ENCODE measurements at regions not wholly inside any gene's neighbourhood (a gene's known extent, or its start where the extent isn't known, plus 50 kb on each side); places are given as distances from the start of the nearest gene placed in this dataset.

DNA sequence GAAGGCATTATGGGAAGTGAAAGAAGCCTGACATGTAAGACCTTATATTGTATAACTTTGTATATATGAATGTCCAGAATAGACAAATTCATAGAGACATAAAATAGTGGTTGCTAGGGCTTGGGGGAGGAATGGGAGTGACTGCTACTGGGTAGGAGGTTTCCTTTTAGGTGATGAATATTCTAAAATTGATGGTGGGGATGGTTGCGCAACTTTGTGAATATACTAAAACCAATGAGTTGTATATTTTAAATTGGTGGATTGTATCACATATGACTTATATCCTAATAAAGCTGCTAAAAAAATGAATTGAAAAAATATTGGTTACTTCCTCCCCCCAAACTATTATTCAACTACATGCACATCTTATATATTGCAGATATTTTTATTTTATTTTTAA lies 70.0 kb downstream of the UCHL1 start:
- Histone ChIP-seq H3K4me1 (replicated peaks) (no peaks in the 10 kb centered on the region), H3K9me3 (no peaks in the 10 kb centered on the region), H3K36me3 (no peaks in the 10 kb centered on the region), H3K27ac (no peak overlapping the region), H3K27me3 (replicated peaks; ENCODE audit: insufficient read depth) (no peaks in the 10 kb centered on the region), H3K4me3 (no peak overlapping the region)
- 98% methylated on average over 1 of the region's 1 CpG for WGBS
- no peak for TF ChIP-seq POLR2AphosphoS5 (IDR thresholded peaks at IDR 0.05)
- TF ChIP-seq, protein P1, sequence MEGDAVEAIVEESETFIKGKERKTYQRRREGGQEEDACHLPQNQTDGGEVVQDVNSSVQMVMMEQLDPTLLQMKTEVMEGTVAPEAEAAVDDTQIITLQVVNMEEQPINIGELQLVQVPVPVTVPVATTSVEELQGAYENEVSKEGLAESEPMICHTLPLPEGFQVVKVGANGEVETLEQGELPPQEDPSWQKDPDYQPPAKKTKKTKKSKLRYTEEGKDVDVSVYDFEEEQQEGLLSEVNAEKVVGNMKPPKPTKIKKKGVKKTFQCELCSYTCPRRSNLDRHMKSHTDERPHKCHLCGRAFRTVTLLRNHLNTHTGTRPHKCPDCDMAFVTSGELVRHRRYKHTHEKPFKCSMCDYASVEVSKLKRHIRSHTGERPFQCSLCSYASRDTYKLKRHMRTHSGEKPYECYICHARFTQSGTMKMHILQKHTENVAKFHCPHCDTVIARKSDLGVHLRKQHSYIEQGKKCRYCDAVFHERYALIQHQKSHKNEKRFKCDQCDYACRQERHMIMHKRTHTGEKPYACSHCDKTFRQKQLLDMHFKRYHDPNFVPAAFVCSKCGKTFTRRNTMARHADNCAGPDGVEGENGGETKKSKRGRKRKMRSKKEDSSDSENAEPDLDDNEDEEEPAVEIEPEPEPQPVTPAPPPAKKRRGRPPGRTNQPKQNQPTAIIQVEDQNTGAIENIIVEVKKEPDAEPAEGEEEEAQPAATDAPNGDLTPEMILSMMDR (IDR thresholded peaks at IDR 0.05) = no peak
- TF ChIP-seq POLR2A (IDR thresholded peaks at IDR 0.05) = no peak
- no peak for DNase-seq (ENCODE audit: low spot score)
- intact Hi-C loops (cut with DNase I) = no loop called here

DNA sequence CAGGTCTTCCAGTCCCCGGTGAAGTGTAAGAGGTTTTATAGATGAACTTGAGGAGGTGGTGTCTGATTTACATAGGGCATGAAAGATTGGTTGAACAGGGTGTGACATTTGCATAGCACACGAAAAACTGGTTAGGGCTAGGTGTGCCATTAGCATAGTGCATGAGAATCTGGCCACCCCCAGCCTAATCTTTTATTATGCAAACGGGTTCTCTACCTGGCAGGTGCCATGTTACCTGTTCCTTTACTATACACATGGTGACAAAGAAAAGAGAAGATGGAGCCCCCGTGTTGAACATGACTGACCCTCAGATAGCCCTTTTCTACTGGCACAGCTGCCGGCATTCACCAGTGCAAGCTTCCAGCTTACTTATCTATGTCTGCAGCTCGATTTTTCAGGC lies 71.0 kb downstream of the UCHL1 start:
- H3K36me3 ChIP-seq = no peaks in the 10 kb centered on the region
- no peak overlapping the region for H3K27ac ChIP-seq
- H3K4me1 ChIP-seq (replicated peaks) = no peaks in the 10 kb centered on the region
- 65% methylated on average over 6 of the region's 6 CpGs for WGBS
- no peaks in the 10 kb centered on the region for H3K9me3 ChIP-seq
- TF ChIP-seq POLR2AphosphoS5 (IDR thresholded peaks at IDR 0.05) = no peak
- no peak for TF ChIP-seq POLR2A (IDR thresholded peaks at IDR 0.05)
- H3K27me3 ChIP-seq (replicated peaks; ENCODE audit: insufficient read depth) = no peaks in the 10 kb centered on the region
- DNase-seq (ENCODE audit: low spot score) = no peak
- intact Hi-C loops (cut with DNase I) = no loop called here
- no peak overlapping the region for H3K4me3 ChIP-seq

DNA sequence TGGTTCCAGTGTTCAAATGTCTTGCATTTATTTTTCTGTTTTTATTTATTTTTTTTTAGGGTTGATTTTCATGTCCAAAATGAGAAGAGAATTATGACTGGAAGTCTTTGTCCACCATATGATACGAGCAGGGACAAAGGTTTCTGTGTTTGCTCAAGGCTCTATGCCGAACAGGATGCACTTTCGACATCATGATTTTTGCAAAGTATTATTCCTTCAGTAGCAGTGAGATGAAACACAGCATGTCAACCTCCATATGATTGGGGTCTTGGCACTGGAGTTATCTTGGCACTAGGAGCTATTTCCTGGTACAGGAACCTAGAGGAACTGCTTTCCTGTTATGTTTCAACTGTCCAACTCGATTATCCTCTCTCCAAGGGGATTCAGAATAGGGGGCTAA lies 72.6 kb downstream of the UCHL1 start:
- no peak for DNase-seq (ENCODE audit: low spot score)
- H3K9me3 ChIP-seq = no peaks in the 10 kb centered on the region
- no peaks in the 10 kb centered on the region for H3K36me3 ChIP-seq
- TF ChIP-seq POLR2AphosphoS5 (IDR thresholded peaks at IDR 0.05) (no peak), POLR2A (IDR thresholded peaks at IDR 0.05) (no peak)
- TF ChIP-seq, protein P1 (IDR thresholded peaks at IDR 0.05) = no peak
- peaks cover 4% of the 10 kb centered on the region for H3K4me1 ChIP-seq (replicated peaks)
- intact Hi-C loops (cut with DNase I) = no loop called here
- H3K27me3 ChIP-seq (replicated peaks; ENCODE audit: insufficient read depth) = no peaks in the 10 kb centered on the region
- WGBS = 84% methylated on average over 4 of the region's 4 CpGs
- no peak overlapping the region for H3K27ac ChIP-seq
- H3K4me3 ChIP-seq = no peak overlapping the region

DNA sequence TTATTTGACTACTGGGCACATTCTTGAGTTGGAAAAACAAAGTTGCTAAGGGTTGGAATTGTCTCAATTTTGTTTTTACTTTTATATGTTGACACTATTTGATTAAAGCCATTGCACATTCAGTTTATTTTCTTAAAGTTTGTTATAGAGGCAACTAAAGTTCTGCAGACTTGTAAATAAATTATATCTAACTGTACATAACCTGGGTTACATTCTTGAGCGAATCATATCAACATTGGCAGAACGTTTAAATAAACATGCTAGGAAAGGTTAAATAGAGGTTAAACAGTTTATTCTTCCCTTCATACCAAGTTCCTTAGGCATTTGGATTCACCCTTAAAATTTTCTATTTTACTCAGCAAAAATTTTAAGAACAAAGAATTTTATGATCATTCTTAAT lies 74.5 kb downstream of the UCHL1 start:
- TF ChIP-seq POLR2AphosphoS5 (IDR thresholded peaks at IDR 0.05) (no peak), POLR2A (IDR thresholded peaks at IDR 0.05) (no peak)
- TF ChIP-seq, protein P1 (IDR thresholded peaks at IDR 0.05) = no peak
- intact Hi-C loops (cut with DNase I) = no loop called here
- H3K27me3 ChIP-seq (replicated peaks; ENCODE audit: insufficient read depth) = no peaks in the 10 kb centered on the region
- 9% methylated on average over 2 of the region's 2 CpGs for WGBS
- DNase-seq (ENCODE audit: low spot score) = no peak
- no peak overlapping the region for H3K27ac ChIP-seq
- no peaks in the 10 kb centered on the region for H3K9me3 ChIP-seq
- H3K4me1 ChIP-seq (replicated peaks) = peaks cover 4% of the 10 kb centered on the region
- no peak overlapping the region for H3K4me3 ChIP-seq
- no peaks in the 10 kb centered on the region for H3K36me3 ChIP-seq

DNA sequence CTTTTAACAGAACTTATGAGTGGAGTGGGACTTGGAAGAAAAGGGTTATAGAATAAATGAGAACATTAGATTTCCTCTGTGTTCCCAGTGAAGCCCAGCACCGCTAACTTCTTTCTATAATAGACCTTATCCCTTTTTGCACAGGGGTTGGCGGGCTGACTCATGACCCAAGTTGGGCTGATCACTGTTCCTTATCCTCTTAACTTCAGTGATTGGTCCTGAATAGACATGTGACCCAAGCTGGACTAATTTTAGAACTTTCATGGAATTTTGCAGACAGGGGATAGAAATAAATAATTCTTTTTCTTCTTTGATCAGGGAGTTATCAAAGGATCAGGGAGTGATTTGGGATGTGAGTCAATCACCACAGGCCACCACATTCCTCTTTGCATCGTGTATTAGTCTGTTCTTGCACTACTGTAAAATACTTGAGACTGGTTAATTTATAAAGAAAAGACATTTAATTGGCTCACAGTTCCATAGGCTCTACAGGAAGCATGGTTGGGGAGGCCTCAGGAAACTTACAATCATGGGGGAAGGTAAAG lies 75.9 kb downstream of the UCHL1 start:
- WGBS = 83% methylated on average over 3 of the region's 3 CpGs
- no peaks in the 10 kb centered on the region for H3K9me3 ChIP-seq
- H3K4me3 ChIP-seq = no peak overlapping the region
- intact Hi-C loops (cut with DNase I) = no loop called here
- no peaks in the 10 kb centered on the region for H3K36me3 ChIP-seq
- H3K27ac ChIP-seq = no peak overlapping the region
- no peaks in the 10 kb centered on the region for H3K27me3 ChIP-seq (replicated peaks; ENCODE audit: insufficient read depth)
- DNase-seq (ENCODE audit: low spot score) = no peak
- H3K4me1 ChIP-seq (replicated peaks) = peaks cover 4% of the 10 kb centered on the region
- TF ChIP-seq, protein P1 (IDR thresholded peaks at IDR 0.05) = no peak
- no peak for TF ChIP-seq POLR2AphosphoS5 (IDR thresholded peaks at IDR 0.05)
- no peak for TF ChIP-seq POLR2A (IDR thresholded peaks at IDR 0.05)

Data from prostate gland (tissue), 2 donors.